SU-DHL-6 (cell line): ENCODE measurements at regions not wholly inside any gene's neighbourhood (a gene's known extent, or its start where the extent isn't known, plus 50 kb on each side); places are given as distances from the start of the nearest gene placed in this dataset.

ENCODE experiments used
- H2AFZ ChIP-seq: fragments of 200-600 bp; sonication (generic); 2 replicates; pipeline ENCODE4 v1.6.1; 2014; ENCODE audit warnings: low read depth, mild to moderate bottlenecking, moderate library complexity, mixed read lengths, antibody characterized with exemption, low read length; ENCODE audit not compliant: severe bottlenecking
- H3F3A ChIP-seq: fragments of 200-600 bp; shearing (Covaris generic); 2 replicates; pipeline ENCODE4 v1.6.0; 2016; ENCODE audit warnings: antibody characterized with exemption, mild to moderate bottlenecking; ENCODE audit not compliant: insufficient read depth
- H3K27ac ChIP-seq: fragments of 200-600 bp; sonication (generic); 2 replicates; pipeline ENCODE4 v1.5.1; 2016; ENCODE audit warnings: low read depth, mild to moderate bottlenecking, low read length, moderate library complexity, mixed read lengths
- H3K27me3 ChIP-seq: fragments of 200-600 bp; sonication (generic), shearing (Covaris generic); 2 replicates; pipeline ENCODE4 v1.6.0; 2014; ENCODE audit warnings: mild to moderate bottlenecking, low read length
- H3K36me3 ChIP-seq: fragments of 200-600 bp; sonication (generic); 2 replicates; pipeline ENCODE4 v1.6.1; 2014; ENCODE audit warnings: mild to moderate bottlenecking, low read length, mixed read lengths
- H3K4me2 ChIP-seq: fragments of 300-600, 200-600 bp; shearing (Covaris generic), sonication (generic); 2 replicates; pipeline ENCODE4 v1.6.0; 2014; ENCODE audit warnings: low read length, low read depth, mild to moderate bottlenecking; ENCODE audit not compliant: poor library complexity, severe bottlenecking
- H3K4me3 ChIP-seq: fragments of 200-600 bp; sonication (generic); 2 replicates; pipeline ENCODE4 v1.5.1; 2014; ENCODE audit warnings: antibody characterized with exemption, low read length, mild to moderate bottlenecking, mixed read lengths; ENCODE audit not compliant: insufficient read depth, poor library complexity, severe bottlenecking
- H3K79me2 ChIP-seq: fragments of 200-600 bp; sonication (generic); 2 replicates; pipeline ENCODE4 v1.6.1; 2014; ENCODE audit warnings: mild to moderate bottlenecking, low read length, moderate library complexity; ENCODE audit not compliant: insufficient read depth
- H3K9ac ChIP-seq: fragments of 200-600 bp; sonication (generic); 2 replicates; pipeline ENCODE4 v1.7.0; 2014; ENCODE audit warnings: mild to moderate bottlenecking, low read length
- H3K9me2 ChIP-seq: fragments of 200-600 bp; sonication (generic); replicated peaks from 2 replicates; pipeline ENCODE4 v1.6.1; 2014; ENCODE audit warnings: low read length; ENCODE audit not compliant: insufficient read depth
- H3K9me3 ChIP-seq: fragments of 200-600 bp; sonication (generic); 2 replicates; pipeline ENCODE4 v1.6.1; 2014; ENCODE audit warnings: low read length, mixed read lengths; ENCODE audit not compliant: insufficient read depth
- H4K20me1 ChIP-seq: fragments of 200-600 bp; sonication (generic); 2 replicates; pipeline ENCODE4 v1.6.1; 2014; ENCODE audit warnings: low read depth, mild to moderate bottlenecking, antibody characterized with exemption, low read length, moderate library complexity, mixed read lengths
- CTCF ChIP-seq: fragments of 200-600 bp; sonication (generic); IDR thresholded peaks from one replicate; pipeline ENCODE4 v1.5.1; 2017; ENCODE audit warnings: antibody characterized with exemption, mild to moderate bottlenecking, low read length, moderate library complexity; ENCODE audit not compliant: insufficient read depth, poor library complexity, severe bottlenecking
- EZH2phosphoT487 ChIP-seq: fragments of 200-600 bp; sonication (generic), shearing (Covaris generic); conservative IDR thresholded peaks from 2 replicates; pipeline ENCODE4 v1.6.1; 2018; ENCODE audit warnings: mild to moderate bottlenecking, antibody characterized with exemption, low read length, moderate library complexity, mixed read lengths

- H3K36me3 ChIP-seq, result no peaks in the 10 kb centered on the region
- no peaks in the 10 kb centered on the region for H3K27me3 ChIP-seq
- no peaks in the 10 kb centered on the region for H3F3A ChIP-seq
- no peaks in the 10 kb centered on the region for H3K9me3 ChIP-seq
- no peaks in the 10 kb centered on the region for H4K20me1 ChIP-seq
- H3K9me2 ChIP-seq, result no peaks in the 10 kb centered on the region
- H3K27ac ChIP-seq, result no peak overlapping the region
- H3K79me2 ChIP-seq, result no peaks in the 10 kb centered on the region
- no peak overlapping the region for H3K9ac ChIP-seq
- H3K4me2 ChIP-seq, result no peak overlapping the region
- no peak for TF ChIP-seq EZH2phosphoT487
- no peak for TF ChIP-seq CTCF
- H3K4me3 ChIP-seq, result no peak overlapping the region
- no peak overlapping the region for H2AFZ ChIP-seq
Measured at GRCh38 chr13:26954976-26955375, 194.4 kb upstream of the GPR12 start.

GRCh38 chr13:26953291-26953690 lies 192.7 kb upstream of the GPR12 start:
- Histone ChIP-seq H3K27me3 (no peaks in the 10 kb centered on the region), H3K79me2 (no peaks in the 10 kb centered on the region), H3K4me2 (no peak overlapping the region), H3K9me3 (no peaks in the 10 kb centered on the region), H4K20me1 (no peaks in the 10 kb centered on the region), H3K27ac (no peak overlapping the region), H2AFZ (no peak overlapping the region), H3K36me3 (no peaks in the 10 kb centered on the region), H3F3A (no peaks in the 10 kb centered on the region), H3K4me3 (no peak overlapping the region), H3K9me2 (no peaks in the 10 kb centered on the region), H3K9ac (no peak overlapping the region)
- no peak for TF ChIP-seq CTCF

- H4K20me1 ChIP-seq, result no peaks in the 10 kb centered on the region
- H3K9me3 ChIP-seq, result no peaks in the 10 kb centered on the region
- no peak overlapping the region for H3K4me3 ChIP-seq
- H3K36me3 ChIP-seq, result no peaks in the 10 kb centered on the region
- no peak overlapping the region for H2AFZ ChIP-seq
- H3K27me3 ChIP-seq, result no peaks in the 10 kb centered on the region
- no peak overlapping the region for H3K9ac ChIP-seq
- no peaks in the 10 kb centered on the region for H3F3A ChIP-seq
- no peaks in the 10 kb centered on the region for H3K79me2 ChIP-seq
- no peak overlapping the region for H3K4me2 ChIP-seq
- no peak overlapping the region for H3K27ac ChIP-seq
- H3K9me2 ChIP-seq, result no peaks in the 10 kb centered on the region
- TF ChIP-seq EZH2phosphoT487 (no peak), CTCF (no peak)
Measured at GRCh38 chr13:26952551-26953143, 192.1 kb upstream of the GPR12 start.
